Peyer's patch (tissue), 4 donors: ENCODE measurements at regions not wholly inside any gene's neighbourhood (a gene's known extent, or its start where the extent isn't known, plus 50 kb on each side); places are given as distances from the start of the nearest gene placed in this dataset.

Experiments used
- DNase-seq, 3 donors: peaks; one replicate each; pipeline ENCODE4 v3.0.0-alpha.2; 2017 to 2019
- H3K27ac ChIP-seq, 4 donors: fragments of 200-600 bp; sonication (generic); one replicate each; pipeline ENCODE4 v1.5.1; 2016 to 2019
- H3K27me3 ChIP-seq, 2 donors: fragments of 200-600 bp; sonication (generic); one replicate each; pipeline ENCODE4 v1.5.1; 2019
- H3K36me3 ChIP-seq, 3 donors: fragments of 200-600 bp; sonication (generic); one replicate each; pipeline ENCODE4 v1.5.1; 2016 to 2019
- H3K4me1 ChIP-seq, 4 donors: fragments of 200-600 bp; sonication (generic); one replicate each; pipeline ENCODE4 v1.5.1; 2016 to 2019
- H3K4me3 ChIP-seq, 4 donors: fragments of 200-600 bp; sonication (generic); 1 replicate in 3 of 4; 2 replicates in 1 of 4; pipeline ENCODE4 v1.5.1; 2016 to 2019; ENCODE audit warnings: mild to moderate bottlenecking in 1 of 4
- H3K9me3 ChIP-seq, 4 donors: fragments of 200-600 bp; sonication (generic); one replicate each; pipeline ENCODE4 v1.5.1; 2016 to 2019; ENCODE audit warnings: mild to moderate bottlenecking in 1 of 4
- CTCF ChIP-seq, 6 experiments: fragments of 450-650 bp in 4 of 6; fragments of 200-600 bp in 2 of 6; sonication (generic) in 1 of 6; IDR thresholded peaks; one replicate each; pipeline ENCODE4 v1.5.1; 2017 to 2019; ENCODE audit warnings: antibody characterized with exemption in 6 of 6, mild to moderate bottlenecking in 3 of 6, moderate library complexity in 1 of 6
- POLR2A ChIP-seq, 2 donors: fragments of 450-650 bp; IDR thresholded peaks; one replicate each; pipeline ENCODE4 v1.5.1; 2017; ENCODE audit warnings: antibody characterized with exemption in 2 of 2, mild to moderate bottlenecking in 2 of 2, moderate library complexity in 2 of 2

GRCh38 chr2:226329180-226329579, 470.4 kb downstream of the IRS1 start:
- no peaks in the 10 kb centered on the region for H3K4me1 ChIP-seq
- no peaks in the 10 kb centered on the region for H3K27me3 ChIP-seq
- H3K36me3 ChIP-seq, result no peaks in the 10 kb centered on the region
- H3K27ac ChIP-seq, result no peak overlapping the region
- H3K4me3 ChIP-seq, result no peak overlapping the region
- no peak for TF ChIP-seq CTCF (IDR thresholded peaks at IDR 0.05)
- no peak for TF ChIP-seq POLR2A (IDR thresholded peaks at IDR 0.05)
- no peaks in the 10 kb centered on the region for H3K9me3 ChIP-seq
- no peak for DNase-seq

GRCh38 chr2:226327830-226328229, 471.8 kb downstream of the IRS1 start:
- TF ChIP-seq CTCF (IDR thresholded peaks at IDR 0.05), result no peak
- TF ChIP-seq POLR2A (IDR thresholded peaks at IDR 0.05), result no peak
- H3K27ac ChIP-seq, result no peak overlapping the region

GRCh38 chr2:226325526-226325925, 474.1 kb downstream of the IRS1 start:
- H3K9me3 ChIP-seq, result no peaks in the 10 kb centered on the region
- H3K4me1 ChIP-seq, result no peaks in the 10 kb centered on the region
- H3K4me3 ChIP-seq, result no peak overlapping the region
- H3K27ac ChIP-seq, result no peak overlapping the region
- H3K36me3 ChIP-seq, result no peaks in the 10 kb centered on the region
- no peaks in the 10 kb centered on the region for H3K27me3 ChIP-seq
- DNase-seq, result no peak
- TF ChIP-seq POLR2A (IDR thresholded peaks at IDR 0.05) (no peak), CTCF (IDR thresholded peaks at IDR 0.05) (no peak)

More at GRCh38 chr2:226327830-226328229, 471.8 kb downstream of the IRS1 start:
- Histone ChIP-seq H3K36me3 (no peaks in the 10 kb centered on the region), H3K27me3 (no peaks in the 10 kb centered on the region), H3K4me1 (no peaks in the 10 kb centered on the region), H3K9me3 (no peaks in the 10 kb centered on the region), H3K4me3 (no peak overlapping the region)
- DNase-seq, result no peak

GRCh38 chr2:226320076-226320948, 479.3 kb downstream of the IRS1 start:
- H3K4me1 ChIP-seq, result no peaks in the 10 kb centered on the region
- H3K27ac ChIP-seq, result no peak overlapping the region
- no peaks in the 10 kb centered on the region for H3K9me3 ChIP-seq
- H3K27me3 ChIP-seq, result no peaks in the 10 kb centered on the region
- DNase-seq, result no peak
- TF ChIP-seq CTCF (IDR thresholded peaks at IDR 0.05) (no peak), POLR2A (IDR thresholded peaks at IDR 0.05) (no peak)
- H3K4me3 ChIP-seq, result no peak overlapping the region
- no peaks in the 10 kb centered on the region for H3K36me3 ChIP-seq

GRCh38 chr2:226317970-226318369, 481.6 kb downstream of the IRS1 start:
- TF ChIP-seq CTCF (IDR thresholded peaks at IDR 0.05) (no peak), POLR2A (IDR thresholded peaks at IDR 0.05) (no peak)

More at GRCh38 chr2:226317970-226318369, 481.6 kb downstream of the IRS1 start:
- H3K9me3 ChIP-seq, result no peaks in the 10 kb centered on the region
- H3K4me3 ChIP-seq, result no peak overlapping the region
- H3K27ac ChIP-seq, result no peak overlapping the region
- H3K27me3 ChIP-seq, result no peaks in the 10 kb centered on the region
- no peaks in the 10 kb centered on the region for H3K36me3 ChIP-seq
- no peak for DNase-seq
- no peaks in the 10 kb centered on the region for H3K4me1 ChIP-seq
